Neural cell (in vitro differentiated cells): ENCODE measurements at regions not wholly inside any gene's neighbourhood (a gene's known extent, or its start where the extent isn't known, plus 50 kb on each side); places are given as distances from the start of the nearest gene placed in this dataset.

Experiments
- H2AFZ ChIP-seq: fragments of 200-600, 300-800 bp; sonication (generic), shearing (Covaris generic); 2 replicates; pipeline ENCODE4 v1.6.0; 2014; ENCODE audit warnings: low read depth, mild to moderate bottlenecking, antibody characterized with exemption, low read length, moderate library complexity
- H3F3A ChIP-seq: fragments of 200-600 bp; shearing (Covaris generic); 2 replicates; pipeline ENCODE4 v1.6.1; 2016; ENCODE audit warnings: mild to moderate bottlenecking, moderate library complexity, mixed read lengths, antibody characterized with exemption, low read length; ENCODE audit not compliant: insufficient read depth, poor library complexity, severe bottlenecking
- H3K27ac ChIP-seq: fragments of 200-600, 300-800 bp; sonication (generic), shearing (Covaris generic); 2 replicates; pipeline ENCODE4 v1.5.1; 2014; ENCODE audit warnings: mild to moderate bottlenecking, low read length, moderate library complexity
- H3K27me3 ChIP-seq: fragments of 300-800, 200-600 bp; sonication (generic), shearing (Covaris generic); 2 replicates; pipeline ENCODE4 v1.6.0; 2014; ENCODE audit warnings: mild to moderate bottlenecking, low read depth, low read length, moderate library complexity; ENCODE audit not compliant: insufficient read depth
- H3K36me3 ChIP-seq: fragments of 300-800, 200-600 bp; sonication (generic), shearing (Covaris generic); 2 replicates; pipeline ENCODE4 v1.5.1; 2014; ENCODE audit warnings: mild to moderate bottlenecking, antibody characterized with exemption, low read length, moderate library complexity; ENCODE audit not compliant: insufficient read depth
- H3K4me2 ChIP-seq: fragments of 300-800, 200-600 bp; sonication (generic), shearing (Covaris generic); 2 replicates; pipeline ENCODE4 v1.6.0; 2014; ENCODE audit warnings: mild to moderate bottlenecking, low read length
- H3K4me3 ChIP-seq: fragments of 300-800, 200-600 bp; sonication (generic), shearing (Covaris generic); 2 replicates; pipeline ENCODE4 v1.5.1; 2014; ENCODE audit warnings: mild to moderate bottlenecking, low read length, moderate library complexity
- H3K79me2 ChIP-seq: fragments of 200-600 bp; shearing (Covaris generic); replicated peaks from 2 replicates; pipeline ENCODE4 v1.6.0; 2014; ENCODE audit warnings: mild to moderate bottlenecking, low read length, moderate library complexity; ENCODE audit not compliant: insufficient read depth
- H3K9ac ChIP-seq: fragments of 300-800, 200-600 bp; sonication (generic), shearing (Covaris generic); 2 replicates; pipeline ENCODE4 v1.6.1; 2016; ENCODE audit warnings: mild to moderate bottlenecking, low read length, mixed read lengths
- H3K9me2 ChIP-seq: fragments of 200-600 bp; shearing (Covaris generic); 2 replicates; pipeline ENCODE4 v1.6.1; 2016; ENCODE audit warnings: mild to moderate bottlenecking, low read length, mixed read lengths; ENCODE audit not compliant: insufficient read depth
- H3K9me3 ChIP-seq: fragments of 200-600, 300-800 bp; sonication (generic), shearing (Covaris generic); 2 replicates; pipeline ENCODE4 v1.6.1; 2016; ENCODE audit warnings: mild to moderate bottlenecking, mixed run types, low read length, moderate library complexity, mixed read lengths
- H4K20me1 ChIP-seq: fragments of 200-600 bp; shearing (Covaris generic); 2 replicates; pipeline ENCODE4 v1.6.1; 2016; ENCODE audit warnings: mild to moderate bottlenecking, mixed run types; ENCODE audit not compliant: insufficient read depth
- EP300 ChIP-seq: fragments of 450-650 bp; conservative IDR thresholded peaks from 2 replicates; pipeline ENCODE4 v1.6.1; 2014; ENCODE audit warnings: antibody characterized with exemption, mild to moderate bottlenecking, moderate library complexity; ENCODE audit not compliant: poor library complexity, severe bottlenecking
- EZH2 ChIP-seq: fragments of 200-600, 300-800 bp; shearing (Covaris generic), sonication (generic); IDR thresholded peaks from 2 replicates; pipeline ENCODE4 v1.6.1; 2014; ENCODE audit warnings: antibody characterized with exemption, low read length, borderline replicate concordance, mild to moderate bottlenecking; ENCODE audit not compliant: insufficient read depth, poor library complexity, severe bottlenecking
- MXI1 ChIP-seq: fragments of 450-650 bp; conservative IDR thresholded peaks from 2 replicates; pipeline ENCODE4 v1.6.1; 2014; ENCODE audit warnings: antibody characterized with exemption, mild to moderate bottlenecking; ENCODE audit not compliant: poor library complexity, severe bottlenecking
- POLR2AphosphoS5 ChIP-seq: IDR thresholded peaks from 2 replicates; pipeline ENCODE4 v1.6.1; 2012
- RAD21 ChIP-seq: fragments of 450-650 bp; conservative IDR thresholded peaks from 2 replicates; pipeline ENCODE4 v1.6.1; 2014; ENCODE audit warnings: antibody characterized with exemption, mild to moderate bottlenecking, moderate library complexity
- SMC3 ChIP-seq: fragments of 450-650 bp; conservative IDR thresholded peaks from 2 replicates; pipeline ENCODE4 v1.6.1; 2014; ENCODE audit warnings: antibody characterized with exemption, mild to moderate bottlenecking, moderate library complexity; ENCODE audit not compliant: poor library complexity
- TAF1 ChIP-seq: IDR thresholded peaks from 2 replicates; pipeline ENCODE4 v1.6.1; 2012; ENCODE audit warnings: low read depth
- TF ChIP-seq, protein P1 (sequence below): fragments of 450-650 bp; IDR thresholded peaks from 2 replicates; pipeline ENCODE4 v1.5.1; 2014; ENCODE audit warnings: antibody characterized with exemption, mild to moderate bottlenecking, moderate library complexity; ENCODE audit not compliant: poor library complexity, severe bottlenecking
- TF ChIP-seq, protein P2 (sequence below): IDR thresholded peaks from 2 replicates; pipeline ENCODE4 v1.6.1; 2012; ENCODE audit warnings: borderline replicate concordance

DNA sequence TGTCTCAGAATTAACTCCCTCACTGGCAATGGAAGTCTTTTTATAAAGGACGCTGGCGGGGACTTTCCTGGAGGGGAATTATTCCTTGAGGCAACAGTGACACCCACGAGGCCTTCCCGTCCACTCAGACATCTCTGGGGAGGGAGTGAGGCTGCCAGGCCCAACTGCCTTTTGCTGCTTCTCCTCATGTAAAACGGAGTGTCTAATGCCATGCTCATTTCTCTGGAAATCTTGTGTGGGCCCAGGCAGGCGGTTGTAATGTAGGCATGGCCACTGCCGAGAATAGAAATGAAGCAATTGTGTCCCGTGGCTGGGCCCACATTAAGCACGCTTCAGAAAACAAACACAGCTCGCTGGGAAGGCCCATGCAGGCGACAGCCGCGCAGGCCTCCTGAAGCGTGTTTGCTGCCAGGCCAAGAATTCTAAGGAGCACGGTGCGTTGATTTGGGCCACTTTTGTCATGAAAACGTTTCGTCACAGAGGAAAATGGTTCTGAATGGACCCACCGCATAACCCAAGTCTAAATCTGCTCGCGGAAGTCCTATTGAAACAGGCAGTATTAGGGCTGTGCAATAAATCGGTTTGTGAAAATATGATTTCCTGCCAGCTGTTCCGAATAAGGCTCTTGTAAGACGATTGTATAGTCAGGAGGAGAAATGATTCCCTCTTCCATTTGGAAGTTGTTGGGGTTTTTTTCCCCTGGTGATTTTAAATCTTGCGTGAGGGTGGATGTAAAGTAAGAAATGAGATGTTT lies 104.2 kb upstream of the CHST15 start:
- H3K9me2 ChIP-seq, result no peaks in the 10 kb centered on the region
- no peak overlapping the region for H3K9ac ChIP-seq
- H2AFZ ChIP-seq, result no peak overlapping the region
- H3F3A ChIP-seq, result no peaks in the 10 kb centered on the region
- no peak overlapping the region for H3K27ac ChIP-seq
- H3K4me3 ChIP-seq, result no peak overlapping the region
- TF ChIP-seq, protein P1, sequence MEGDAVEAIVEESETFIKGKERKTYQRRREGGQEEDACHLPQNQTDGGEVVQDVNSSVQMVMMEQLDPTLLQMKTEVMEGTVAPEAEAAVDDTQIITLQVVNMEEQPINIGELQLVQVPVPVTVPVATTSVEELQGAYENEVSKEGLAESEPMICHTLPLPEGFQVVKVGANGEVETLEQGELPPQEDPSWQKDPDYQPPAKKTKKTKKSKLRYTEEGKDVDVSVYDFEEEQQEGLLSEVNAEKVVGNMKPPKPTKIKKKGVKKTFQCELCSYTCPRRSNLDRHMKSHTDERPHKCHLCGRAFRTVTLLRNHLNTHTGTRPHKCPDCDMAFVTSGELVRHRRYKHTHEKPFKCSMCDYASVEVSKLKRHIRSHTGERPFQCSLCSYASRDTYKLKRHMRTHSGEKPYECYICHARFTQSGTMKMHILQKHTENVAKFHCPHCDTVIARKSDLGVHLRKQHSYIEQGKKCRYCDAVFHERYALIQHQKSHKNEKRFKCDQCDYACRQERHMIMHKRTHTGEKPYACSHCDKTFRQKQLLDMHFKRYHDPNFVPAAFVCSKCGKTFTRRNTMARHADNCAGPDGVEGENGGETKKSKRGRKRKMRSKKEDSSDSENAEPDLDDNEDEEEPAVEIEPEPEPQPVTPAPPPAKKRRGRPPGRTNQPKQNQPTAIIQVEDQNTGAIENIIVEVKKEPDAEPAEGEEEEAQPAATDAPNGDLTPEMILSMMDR, result no peak
- no peak overlapping the region for H3K4me2 ChIP-seq
- H4K20me1 ChIP-seq, result no peaks in the 10 kb centered on the region
- no peaks in the 10 kb centered on the region for H3K27me3 ChIP-seq
- no peaks in the 10 kb centered on the region for H3K79me2 ChIP-seq
- no peaks in the 10 kb centered on the region for H3K9me3 ChIP-seq
- H3K36me3 ChIP-seq, result no peaks in the 10 kb centered on the region

DNA sequence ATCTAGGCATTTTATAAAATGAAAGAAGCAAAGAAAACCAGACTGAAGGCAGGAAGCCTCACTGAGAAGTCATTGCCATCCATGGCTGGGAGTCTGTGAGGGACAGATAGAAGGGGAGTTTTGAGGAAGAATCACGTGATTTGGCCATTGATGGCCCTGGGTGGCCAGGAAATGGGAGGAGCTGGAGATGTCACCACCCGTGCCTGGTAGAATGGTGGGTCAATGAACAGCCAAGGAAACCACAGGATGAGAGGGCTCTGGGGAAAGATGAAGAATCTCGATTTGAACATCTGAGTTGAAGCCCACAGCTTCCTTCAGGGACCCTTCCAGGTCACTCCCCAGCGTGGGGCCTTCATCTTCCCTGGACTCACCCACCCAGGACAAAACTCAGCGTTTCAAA lies 103.3 kb upstream of the CHST15 start:
- H3K27ac ChIP-seq, result no peak overlapping the region
- H3K9me3 ChIP-seq, result no peaks in the 10 kb centered on the region
- no peak overlapping the region for H3K4me3 ChIP-seq
- H3K79me2 ChIP-seq, result no peaks in the 10 kb centered on the region
- no peaks in the 10 kb centered on the region for H3K9me2 ChIP-seq
- no peak overlapping the region for H2AFZ ChIP-seq
- no peaks in the 10 kb centered on the region for H3F3A ChIP-seq
- H3K9ac ChIP-seq, result no peak overlapping the region
- H4K20me1 ChIP-seq, result no peaks in the 10 kb centered on the region
- no peaks in the 10 kb centered on the region for H3K27me3 ChIP-seq
- no peaks in the 10 kb centered on the region for H3K36me3 ChIP-seq
- H3K4me2 ChIP-seq, result no peak overlapping the region
- TF ChIP-seq EP300 (no peak), MXI1 (no peak), EZH2 (no peak), POLR2AphosphoS5 (no peak), RAD21 (no peak), SMC3 (no peak), TAF1 (no peak)
- TF ChIP-seq, protein P2, sequence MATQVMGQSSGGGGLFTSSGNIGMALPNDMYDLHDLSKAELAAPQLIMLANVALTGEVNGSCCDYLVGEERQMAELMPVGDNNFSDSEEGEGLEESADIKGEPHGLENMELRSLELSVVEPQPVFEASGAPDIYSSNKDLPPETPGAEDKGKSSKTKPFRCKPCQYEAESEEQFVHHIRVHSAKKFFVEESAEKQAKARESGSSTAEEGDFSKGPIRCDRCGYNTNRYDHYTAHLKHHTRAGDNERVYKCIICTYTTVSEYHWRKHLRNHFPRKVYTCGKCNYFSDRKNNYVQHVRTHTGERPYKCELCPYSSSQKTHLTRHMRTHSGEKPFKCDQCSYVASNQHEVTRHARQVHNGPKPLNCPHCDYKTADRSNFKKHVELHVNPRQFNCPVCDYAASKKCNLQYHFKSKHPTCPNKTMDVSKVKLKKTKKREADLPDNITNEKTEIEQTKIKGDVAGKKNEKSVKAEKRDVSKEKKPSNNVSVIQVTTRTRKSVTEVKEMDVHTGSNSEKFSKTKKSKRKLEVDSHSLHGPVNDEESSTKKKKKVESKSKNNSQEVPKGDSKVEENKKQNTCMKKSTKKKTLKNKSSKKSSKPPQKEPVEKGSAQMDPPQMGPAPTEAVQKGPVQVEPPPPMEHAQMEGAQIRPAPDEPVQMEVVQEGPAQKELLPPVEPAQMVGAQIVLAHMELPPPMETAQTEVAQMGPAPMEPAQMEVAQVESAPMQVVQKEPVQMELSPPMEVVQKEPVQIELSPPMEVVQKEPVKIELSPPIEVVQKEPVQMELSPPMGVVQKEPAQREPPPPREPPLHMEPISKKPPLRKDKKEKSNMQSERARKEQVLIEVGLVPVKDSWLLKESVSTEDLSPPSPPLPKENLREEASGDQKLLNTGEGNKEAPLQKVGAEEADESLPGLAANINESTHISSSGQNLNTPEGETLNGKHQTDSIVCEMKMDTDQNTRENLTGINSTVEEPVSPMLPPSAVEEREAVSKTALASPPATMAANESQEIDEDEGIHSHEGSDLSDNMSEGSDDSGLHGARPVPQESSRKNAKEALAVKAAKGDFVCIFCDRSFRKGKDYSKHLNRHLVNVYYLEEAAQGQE, result no peak
- TF ChIP-seq, protein P1, result no peak
